GM21723 (cell line): ENCODE measurements at regions not wholly inside any gene's neighbourhood (a gene's known extent, or its start where the extent isn't known, plus 50 kb on each side); places are given as distances from the start of the nearest gene placed in this dataset.
A peak's percentile ranks its signal among the peaks of the same experiment; 100 is the strongest.

Source experiments
- ATAC-seq: cut with Tn5 transposase; IDR thresholded peaks from one replicate; pipeline ENCODE4 v1.9.1; 2021; ENCODE audit warnings: mild to moderate bottlenecking, moderate library complexity; ENCODE audit not compliant: unreplicated experiment

DNA sequence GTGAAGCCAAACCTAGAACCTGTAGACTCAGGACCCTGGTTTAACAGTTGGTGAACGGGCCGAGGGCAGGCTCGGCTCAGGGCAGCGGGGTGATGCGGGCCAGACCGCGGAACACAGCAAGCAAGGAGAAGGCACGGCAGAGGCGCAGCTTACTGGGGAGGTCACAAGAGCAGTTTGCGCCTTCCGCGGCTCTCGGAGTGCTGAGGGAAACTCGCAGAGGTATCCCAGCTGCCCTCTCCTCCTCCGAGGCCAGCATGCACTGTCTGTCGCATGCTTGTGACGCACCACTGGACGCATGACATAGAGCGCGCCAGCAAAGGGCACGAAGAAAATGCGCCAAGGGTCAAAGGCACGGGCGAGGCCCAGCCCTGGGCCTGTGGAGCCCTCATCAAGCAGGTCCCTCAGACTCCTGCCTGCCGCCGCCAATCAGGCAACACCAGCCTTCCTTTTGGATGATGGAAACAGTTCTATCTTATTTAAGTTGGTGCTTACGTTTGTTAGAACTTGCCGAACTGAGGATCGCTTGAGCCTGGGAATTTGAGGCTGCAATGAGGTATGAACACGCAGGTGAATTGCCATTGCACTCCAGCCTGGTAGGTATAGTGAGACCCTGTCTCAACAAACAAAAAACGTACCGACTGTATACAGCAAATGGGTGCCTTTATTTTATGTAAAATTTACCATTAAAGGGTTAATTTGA is 574.3 kb upstream of the GHITM start:
- no peak for ATAC-seq

DNA sequence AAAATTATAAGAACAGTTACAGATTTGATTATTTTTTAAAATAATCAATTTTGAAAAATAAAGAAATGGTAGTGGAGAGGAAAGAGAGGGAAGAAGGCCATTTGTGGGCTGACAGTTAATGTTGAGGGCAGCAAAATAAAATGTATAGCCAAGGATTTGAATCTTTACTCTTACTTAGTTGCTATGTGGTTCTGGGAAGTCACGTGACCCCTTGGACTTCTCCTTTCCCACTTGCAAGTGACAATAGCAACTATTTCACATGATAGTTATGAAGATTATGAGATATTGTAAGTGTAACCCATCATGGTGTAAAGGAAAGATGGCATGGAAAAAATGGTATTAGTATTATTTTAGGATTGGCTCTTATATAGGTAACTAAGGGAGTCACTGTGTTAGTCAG is 567.3 kb upstream of the GHITM start:
- ATAC-seq: no peak

DNA sequence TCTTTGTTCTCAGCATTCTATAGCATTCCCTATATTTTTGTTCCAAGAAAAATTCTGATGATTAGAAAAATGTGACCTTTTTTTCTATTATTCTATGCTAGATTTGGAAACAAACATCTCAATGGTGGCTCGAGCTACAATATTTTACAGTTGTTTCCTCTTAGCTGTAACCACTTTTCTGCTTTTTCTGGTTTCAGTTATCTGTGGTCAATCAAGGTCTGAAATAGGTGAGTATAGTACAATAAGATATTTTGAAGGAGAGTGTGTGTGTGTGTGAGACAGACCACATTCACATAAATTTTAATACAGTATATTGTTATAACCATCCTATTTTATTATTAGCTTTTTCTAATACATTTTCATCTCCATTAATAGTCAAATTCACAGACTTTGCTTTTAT is 564.5 kb upstream of the GHITM start:
- no peak for ATAC-seq

DNA sequence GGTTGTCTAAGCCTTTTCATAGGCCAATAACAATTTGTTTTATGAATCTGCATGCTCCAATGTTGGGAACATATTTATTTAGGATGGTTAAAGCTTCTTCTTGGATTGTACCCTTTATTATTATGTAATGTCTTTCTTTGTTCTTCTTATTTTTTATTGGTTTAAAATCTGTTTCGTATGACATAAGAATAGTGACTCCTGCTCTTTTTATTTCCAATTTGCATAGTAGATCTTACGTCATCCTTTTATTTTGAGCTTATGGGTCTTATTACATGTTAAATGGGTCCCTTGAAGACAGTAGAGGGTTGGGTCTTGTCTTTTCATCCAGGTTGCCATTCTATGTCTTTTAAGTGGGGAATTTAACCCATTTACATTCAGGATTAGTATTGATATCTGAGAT is 561.9 kb upstream of the GHITM start:
- ATAC-seq: no peak

DNA sequence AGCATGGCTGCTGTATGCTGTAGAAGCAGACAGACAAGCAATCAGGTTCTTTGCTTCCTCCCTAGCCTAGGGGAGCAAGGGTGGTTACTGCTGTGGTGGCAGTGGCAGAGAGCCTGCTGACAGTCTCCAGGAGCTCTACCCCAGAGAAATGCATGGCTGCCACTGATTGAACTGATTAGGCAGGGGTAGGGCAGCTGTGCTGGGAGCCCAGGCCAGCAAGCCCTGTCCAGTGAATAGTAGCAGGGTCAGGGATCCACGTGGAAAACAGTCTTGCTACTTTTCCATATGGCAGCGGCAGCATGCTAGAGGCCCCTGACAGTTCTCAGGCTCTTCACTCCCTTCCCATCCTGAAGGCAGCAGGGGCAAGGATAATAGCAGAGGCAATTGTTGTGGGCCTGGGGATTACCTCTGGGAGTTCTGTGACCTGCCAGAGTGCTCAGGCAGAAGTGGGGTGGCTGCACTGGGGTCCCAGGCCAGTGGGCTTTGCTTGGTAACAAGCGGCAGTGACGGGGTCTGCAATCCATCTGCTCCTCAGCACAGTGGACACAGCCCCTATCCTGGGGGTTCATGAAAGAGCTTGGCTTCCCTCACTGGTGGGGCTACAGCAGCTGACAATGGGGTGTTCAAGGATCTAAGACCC is 558.8 kb upstream of the GHITM start:
- no peak for ATAC-seq

DNA sequence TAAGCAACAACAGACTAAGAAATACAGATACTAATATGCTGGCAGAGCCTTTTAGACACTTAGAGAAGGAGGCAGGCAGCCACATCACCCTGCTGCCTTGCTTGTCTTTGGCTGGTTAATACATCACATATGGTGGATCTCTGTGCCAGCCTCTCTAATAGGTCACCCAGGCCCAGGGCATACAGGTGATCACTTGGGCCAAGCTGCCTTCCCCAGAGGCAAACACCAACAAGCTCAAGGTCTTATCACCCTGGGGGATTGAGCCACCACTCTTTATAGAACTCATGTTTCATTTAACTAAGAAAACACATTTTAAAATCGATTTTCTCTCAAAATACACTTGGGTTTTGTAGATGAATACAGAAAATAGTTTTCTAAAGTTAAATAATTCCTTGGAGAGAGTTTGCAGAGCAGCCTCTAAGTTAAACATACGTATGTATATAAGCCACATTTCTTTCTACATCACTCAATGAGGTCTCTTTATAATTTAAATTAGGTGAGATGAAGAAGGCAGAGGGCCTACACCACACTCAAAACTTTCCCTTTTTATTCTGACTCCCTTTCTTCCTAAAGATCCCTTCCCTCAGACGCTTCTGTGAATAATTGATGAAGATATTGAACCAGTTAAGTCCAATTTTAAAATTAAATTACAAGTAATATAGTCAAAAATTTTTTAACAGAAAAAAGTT is 556.8 kb upstream of the GHITM start:
- ATAC-seq: no peak

DNA sequence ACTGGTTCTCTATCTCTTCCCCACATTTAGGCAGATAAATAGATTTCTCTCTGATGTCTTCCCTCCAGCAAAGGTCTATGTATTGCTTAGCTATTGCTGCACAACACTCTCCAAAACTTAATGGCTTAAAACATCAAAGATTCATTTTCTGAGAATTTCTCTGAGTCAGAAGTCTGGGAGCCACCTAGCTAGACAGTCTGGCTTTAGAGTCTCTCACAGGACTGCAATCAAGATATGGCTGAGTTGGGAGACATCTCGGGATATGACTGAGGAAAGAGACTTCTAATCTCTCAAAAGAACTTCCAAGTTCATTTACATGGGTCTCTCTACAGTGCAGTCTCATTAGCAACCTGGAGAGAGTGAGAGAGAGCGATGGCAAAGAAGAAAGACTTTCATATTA is 553.6 kb upstream of the GHITM start:
- ATAC-seq: no peak

DNA sequence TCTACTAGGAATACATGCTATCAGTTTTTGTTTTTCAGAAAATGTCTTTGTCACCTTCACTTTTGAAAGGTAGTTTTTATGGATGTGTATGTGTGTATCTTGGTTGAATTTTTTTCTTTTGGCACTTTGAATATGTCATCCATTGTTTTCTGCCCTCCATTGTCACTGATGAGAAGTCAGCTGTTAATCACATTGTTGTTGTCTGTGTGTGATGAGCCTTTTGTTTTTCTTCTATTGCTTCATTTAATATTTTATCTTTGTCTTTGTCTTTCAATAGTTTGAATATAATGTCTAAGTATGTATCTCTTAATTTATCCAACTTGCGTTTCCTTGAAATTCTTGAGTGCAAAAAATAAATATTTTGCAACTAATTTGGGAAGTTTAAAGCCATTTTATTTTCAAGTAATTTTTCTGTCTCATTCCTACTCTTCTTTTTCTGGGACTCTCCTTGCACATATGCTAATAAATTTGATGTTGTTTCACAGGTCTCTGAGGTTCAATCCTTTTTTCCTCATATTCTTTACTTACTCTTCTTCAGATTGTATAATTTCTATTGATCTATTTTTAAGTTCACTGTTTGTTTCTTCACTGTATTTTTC is 546.9 kb upstream of the GHITM start:
- no peak for ATAC-seq

DNA sequence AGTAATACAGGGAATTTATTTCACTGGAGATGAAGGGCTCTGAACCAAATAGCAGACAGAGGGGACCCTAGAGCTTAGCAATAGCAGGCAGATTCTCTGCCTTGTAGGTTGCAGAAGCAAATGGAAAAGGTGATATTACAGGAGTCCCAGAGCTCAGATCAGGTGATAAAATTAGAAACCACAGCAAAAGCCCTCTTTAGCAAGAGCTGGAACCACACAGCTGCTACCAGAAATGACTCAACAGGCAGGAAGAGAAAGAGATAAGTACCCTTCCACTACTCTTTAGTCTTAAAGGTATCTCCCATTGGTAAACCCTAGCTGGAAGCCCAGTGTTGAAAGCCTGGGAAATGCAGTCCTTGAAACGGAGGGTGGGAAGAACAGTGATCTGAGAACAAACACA is 535.6 kb upstream of the GHITM start:
- peak; percentile 98 for ATAC-seq

DNA sequence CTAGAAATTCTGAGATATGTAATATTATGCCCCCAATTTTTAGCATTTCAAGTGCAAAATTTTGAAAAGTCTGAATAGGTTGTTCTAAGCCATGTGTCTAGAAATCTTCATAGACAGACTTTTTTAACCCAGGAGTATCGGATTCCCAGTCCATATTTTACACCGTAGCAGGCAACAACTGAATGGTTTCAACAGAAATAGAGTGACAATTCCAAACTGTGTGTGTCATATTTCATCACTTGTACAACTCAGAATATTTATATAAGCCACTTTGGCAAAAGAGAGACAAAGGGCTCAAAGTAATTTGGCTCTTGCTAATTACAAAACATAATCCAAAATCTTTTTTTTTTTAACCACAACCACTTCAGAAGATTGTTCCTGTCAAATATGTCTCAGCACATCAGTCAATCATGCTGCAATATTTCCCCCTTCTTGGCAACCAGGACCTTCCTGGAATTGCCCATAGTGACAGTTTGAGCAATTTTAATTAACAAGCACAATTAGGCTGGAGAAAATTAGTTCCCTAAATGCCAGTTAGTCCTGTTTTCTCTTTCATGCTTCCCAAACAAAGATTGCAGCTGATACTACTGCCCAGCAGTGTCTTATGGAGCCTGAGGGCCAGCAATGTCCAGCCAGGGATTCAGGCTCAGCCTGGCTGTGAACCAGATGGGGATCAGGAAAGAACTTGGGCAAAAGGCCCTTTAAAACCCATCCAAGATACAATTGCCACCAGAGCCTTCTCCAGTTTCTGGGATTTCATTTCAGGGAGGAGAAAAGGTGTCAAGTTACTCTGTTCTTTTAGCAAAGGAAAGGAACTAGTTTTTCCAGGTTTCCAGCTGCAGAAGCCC is 533.3 kb upstream of the GHITM start:
- no peak for ATAC-seq

DNA sequence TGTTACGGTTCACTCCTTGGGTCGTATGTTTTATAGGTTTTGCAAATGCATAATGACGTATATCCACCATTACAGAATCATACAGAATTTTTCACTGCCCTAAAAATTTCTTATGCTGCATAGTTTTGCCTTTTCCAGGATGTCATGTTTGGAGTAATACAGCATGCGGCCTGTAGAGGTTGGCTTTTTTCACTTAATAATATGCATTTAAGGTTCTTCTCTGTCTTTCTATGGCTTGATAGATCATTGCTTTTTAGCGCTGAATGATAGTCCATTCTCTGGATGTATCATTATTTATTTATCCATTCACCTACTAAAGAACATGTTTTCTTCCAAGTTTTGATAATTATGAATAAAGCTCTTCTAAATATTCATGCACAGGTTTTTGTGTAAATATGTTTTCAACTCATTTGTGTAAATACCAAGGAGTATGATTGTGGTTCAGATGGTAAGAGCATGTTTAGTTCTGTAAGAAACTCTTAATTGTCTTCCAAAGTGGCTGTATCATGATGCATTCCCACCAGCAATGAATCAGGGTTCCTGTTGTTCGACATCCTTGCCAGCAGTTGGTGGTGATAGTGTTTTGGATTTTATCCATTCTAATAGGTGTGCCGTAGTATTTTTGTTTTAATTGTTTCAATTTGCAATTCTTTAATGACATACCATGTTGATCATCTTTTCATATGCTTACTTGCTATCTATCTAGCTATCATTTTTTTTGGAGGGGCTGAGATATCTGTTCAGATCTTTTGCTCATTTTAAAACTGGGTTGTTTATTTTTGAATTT is 531.2 kb upstream of the GHITM start:
- no peak for ATAC-seq

DNA sequence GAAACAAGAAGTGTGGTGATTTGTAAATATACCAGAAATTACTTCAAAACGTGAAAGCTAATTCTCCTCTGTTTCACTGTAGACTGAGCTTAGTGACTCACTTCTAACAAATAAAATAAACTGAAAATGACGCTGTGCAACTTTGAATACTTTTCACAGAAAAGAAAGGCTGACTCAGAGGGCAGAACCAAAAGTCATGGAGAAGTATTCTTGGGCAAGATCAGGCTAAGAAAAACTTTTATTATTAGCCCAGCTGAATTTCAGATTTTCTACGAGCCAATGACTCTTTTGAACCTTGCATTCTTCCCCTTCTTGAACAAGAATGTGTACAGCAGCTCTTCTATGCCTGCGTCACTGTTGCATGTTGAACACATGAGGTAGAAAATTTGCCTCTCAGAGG is 527.3 kb upstream of the GHITM start:
- no peak for ATAC-seq

DNA sequence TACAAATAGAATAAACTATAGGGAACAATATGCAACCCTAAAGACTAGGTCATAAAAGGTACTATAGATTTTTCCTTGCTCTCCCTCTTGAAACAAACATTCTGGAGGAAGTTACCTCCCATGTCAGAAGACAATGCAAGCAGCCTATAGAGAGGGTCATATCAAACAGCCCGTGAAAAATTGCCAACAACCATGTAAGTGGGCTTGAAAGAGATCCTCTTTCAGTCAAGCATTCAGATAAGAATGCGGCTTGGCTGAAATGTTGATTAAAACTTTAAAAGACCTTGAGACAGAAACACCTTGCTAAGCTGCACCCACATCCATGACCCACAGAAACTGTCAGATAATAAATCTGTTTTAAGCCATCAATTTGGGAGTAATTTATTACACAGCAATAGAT is 526.6 kb upstream of the GHITM start:
- no peak for ATAC-seq

DNA sequence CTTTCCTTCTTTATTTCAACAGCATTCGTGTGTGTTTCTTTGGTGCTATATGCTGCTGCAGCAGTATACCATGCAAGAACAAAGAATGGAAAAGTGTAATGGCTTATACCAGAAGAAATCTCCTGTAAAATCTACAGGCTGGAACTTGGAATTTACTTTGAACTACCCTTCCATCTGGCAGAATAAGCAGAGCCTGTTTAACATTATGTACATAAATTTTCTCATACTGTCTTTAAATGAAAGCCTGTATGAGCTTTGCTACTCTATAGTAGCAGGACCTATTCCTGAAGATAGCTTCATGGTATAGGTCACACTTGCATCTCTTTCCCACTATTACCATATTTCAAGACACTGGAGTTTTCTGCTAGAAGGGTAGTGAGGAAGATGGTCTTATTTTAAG is 522.1 kb upstream of the GHITM start:
- ATAC-seq: no peak

DNA sequence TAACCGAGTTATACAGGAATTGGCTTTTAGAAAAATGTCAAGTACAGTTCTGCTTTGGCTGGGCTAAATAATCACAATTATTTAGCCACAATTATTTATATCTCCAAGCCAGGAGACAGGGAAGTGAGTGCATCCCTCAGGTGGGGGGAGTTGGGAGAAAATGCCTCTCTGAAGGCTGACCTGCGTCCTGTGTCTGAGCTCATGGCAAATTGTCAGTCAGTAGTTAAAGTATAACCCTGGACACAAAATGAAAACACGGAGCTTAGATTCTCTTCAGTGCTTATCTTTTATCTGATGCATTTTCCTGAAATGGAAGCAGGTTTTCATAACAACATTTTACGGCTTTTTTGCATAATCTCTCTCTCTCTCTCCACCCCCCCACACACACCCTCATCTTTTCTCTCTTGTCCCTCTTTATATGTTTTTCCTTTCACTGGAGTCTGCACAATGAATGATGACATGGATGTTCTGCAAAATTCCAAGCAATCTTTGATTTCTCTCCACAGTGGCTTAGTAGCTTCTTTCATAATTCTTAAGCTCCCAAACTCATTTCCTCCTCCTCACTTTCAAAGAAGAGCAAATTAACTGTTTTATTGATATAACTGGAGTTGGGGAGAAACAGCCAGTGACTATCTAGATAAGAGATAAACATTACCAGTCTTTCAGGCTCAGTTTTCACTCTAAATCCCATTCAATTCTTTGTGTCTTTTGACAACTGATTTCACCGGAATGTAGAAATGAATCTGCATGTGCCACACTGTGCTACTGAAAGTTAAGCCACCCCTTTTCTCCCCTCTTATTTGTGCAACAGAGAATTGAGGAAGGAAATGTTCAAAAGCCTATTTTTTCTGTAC is 521.4 kb upstream of the GHITM start:
- ATAC-seq: no peak

DNA sequence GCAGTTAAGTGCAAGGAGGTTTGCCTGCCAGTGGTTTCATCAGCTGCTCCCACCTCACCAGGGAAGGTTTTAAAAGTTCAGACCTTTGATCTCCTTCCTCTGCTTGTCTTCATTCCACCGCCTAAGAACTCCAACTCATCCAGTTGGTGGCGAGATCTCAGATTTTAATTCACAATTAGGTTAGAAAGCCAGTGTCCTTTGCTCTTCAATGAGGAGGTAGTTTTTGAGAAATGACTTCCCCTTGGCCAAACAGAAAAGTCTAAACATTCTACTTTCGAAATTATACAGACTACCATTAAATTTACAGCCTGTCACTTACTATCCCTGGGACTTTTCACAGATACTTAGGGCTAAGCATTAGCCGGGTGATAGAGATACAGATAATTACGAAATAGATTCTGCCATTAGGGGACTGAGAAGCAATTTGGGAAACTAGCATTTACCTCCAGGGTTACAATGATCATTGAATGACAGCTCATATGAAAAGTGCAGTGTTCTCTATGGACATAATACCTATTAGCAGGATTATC is 513.4 kb upstream of the GHITM start:
- no peak for ATAC-seq

DNA sequence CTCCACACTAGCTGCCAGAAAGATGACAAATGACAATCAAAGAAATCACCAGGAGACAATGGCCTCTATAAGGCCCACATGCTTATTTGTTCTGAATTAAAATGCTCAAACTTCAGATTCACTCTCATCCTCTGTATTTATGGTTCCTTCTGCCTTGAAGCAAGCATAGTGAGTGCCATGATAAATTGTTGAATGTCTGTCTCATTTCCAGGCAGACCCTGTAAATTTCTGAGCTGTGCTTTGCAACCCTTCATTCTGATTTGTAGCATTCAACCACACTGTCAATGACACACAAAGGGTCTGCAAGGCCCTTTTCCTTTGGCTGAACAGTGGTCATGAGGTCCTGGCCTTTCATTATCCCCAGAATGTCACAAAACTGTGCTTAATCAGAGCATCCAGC is 506.6 kb upstream of the GHITM start:
- no peak for ATAC-seq

DNA sequence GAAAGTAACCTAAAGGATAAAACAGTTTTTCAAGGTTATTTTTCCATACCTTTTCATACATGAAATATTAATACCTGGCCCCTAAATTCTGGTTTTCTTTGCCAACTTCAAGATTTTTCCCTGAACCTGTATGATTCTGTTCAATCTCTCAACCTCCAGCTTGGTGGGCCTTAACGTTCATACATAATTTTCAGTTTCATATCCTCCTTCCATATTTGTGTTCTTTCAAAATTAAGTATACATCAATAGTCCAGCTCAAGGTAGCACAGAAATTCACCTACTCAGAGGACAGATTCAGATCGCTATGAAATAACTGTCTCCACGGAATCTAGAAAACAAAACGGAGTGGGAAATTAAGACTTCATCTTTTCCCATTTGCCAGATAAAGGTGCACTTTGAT is 505.8 kb upstream of the GHITM start:
- no peak for ATAC-seq

DNA sequence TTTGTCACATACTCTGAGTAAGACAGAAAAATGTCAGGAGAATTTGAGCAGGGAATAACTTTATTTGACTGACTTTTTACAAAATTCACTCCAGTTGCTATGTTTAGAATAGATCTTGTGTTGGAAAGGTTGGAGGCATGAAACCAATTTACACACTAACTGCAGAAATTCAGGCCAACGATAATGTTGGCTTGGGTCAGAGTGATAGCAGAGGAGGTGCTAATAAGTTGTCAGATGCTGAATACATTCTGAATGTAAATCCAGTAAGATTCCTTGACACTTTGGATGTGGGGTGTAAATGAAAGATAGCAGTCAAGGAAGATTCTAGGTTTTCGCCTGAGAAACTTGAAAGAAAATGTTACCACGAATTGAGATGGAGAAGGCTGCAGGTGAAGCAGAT is 502.5 kb upstream of the GHITM start:
- ATAC-seq: no peak
